Stimulated activated naive CD8-positive, alpha-beta T cell treated with anti-CD3 and anti-CD28 coated beads, Interleukin-15, Interleukin-2, amounts not matched to agents 100 ng/mL and 50 ng/mL, for 24 hours (primary cell): ENCODE measurements at regions not wholly inside any gene's neighbourhood (a gene's known extent, or its start where the extent isn't known, plus 50 kb on each side); places are given as distances from the start of the nearest gene placed in this dataset.
"Not testable (repeated sequence)": the region's sequence is repeated elsewhere in the genome, so short reads cannot be mapped to it uniquely, and the experiment has no call there.

Experiments
- H3K27ac Mint-ChIP-seq: one replicate; pipeline ENCODE4 v1.8.0; 2021; ENCODE audit warnings: mild to moderate bottlenecking, mixed read lengths
- H3K27me3 Mint-ChIP-seq: one replicate; pipeline ENCODE4 v1.8.0; 2021; ENCODE audit warnings: mixed read lengths
- H3K36me3 Mint-ChIP-seq: one replicate; pipeline ENCODE4 v1.8.0; 2021; ENCODE audit warnings: low read depth, mixed read lengths
- H3K4me1 Mint-ChIP-seq: one replicate; pipeline ENCODE4 v1.8.0; 2021; ENCODE audit warnings: low read depth, mixed read lengths
- H3K4me3 Mint-ChIP-seq: one replicate; pipeline ENCODE4 v1.8.0; 2021; ENCODE audit warnings: mild to moderate bottlenecking, mixed read lengths
- H3K9me3 Mint-ChIP-seq: one replicate; pipeline ENCODE4 v1.8.0; 2021; ENCODE audit warnings: mixed read lengths

GRCh38 chr11:69952229-69952975, 125.7 kb upstream of the ANO1 start:
- not testable (repeated sequence) for H3K36me3 Mint-ChIP-seq, H3K9me3 Mint-ChIP-seq, H3K4me3 Mint-ChIP-seq, H3K4me1 Mint-ChIP-seq, H3K27ac Mint-ChIP-seq, H3K27me3 Mint-ChIP-seq

- Mint-ChIP-seq H3K27me3 (peaks cover 4% of the 10 kb centered on the region), H3K36me3 (no peaks in the 10 kb centered on the region), H3K9me3 (no peaks in the 10 kb centered on the region), H3K4me3 (no peak overlapping the region), H3K4me1 (no peaks in the 10 kb centered on the region), H3K27ac (no peak overlapping the region)
These were observed 124.8 kb upstream of the ANO1 start for GRCh38 chr11:69953356-69953755.

GRCh38 chr11:69954756-69955155, 123.4 kb upstream of the ANO1 start:
- Mint-ChIP-seq H3K4me1 (no peaks in the 10 kb centered on the region), H3K9me3 (peaks cover under 1% of the 10 kb centered on the region), H3K4me3 (no peak overlapping the region), H3K27me3 (peaks cover 4% of the 10 kb centered on the region), H3K36me3 (no peaks in the 10 kb centered on the region), H3K27ac (no peak overlapping the region)

GRCh38 chr11:69956669-69957190, 121.4 kb upstream of the ANO1 start:
- no peaks in the 10 kb centered on the region for H3K4me1 Mint-ChIP-seq
- no peaks in the 10 kb centered on the region for H3K36me3 Mint-ChIP-seq
- H3K27me3 Mint-ChIP-seq: peaks cover 4% of the 10 kb centered on the region
- peaks cover 3% of the 10 kb centered on the region for H3K9me3 Mint-ChIP-seq
- no peak overlapping the region for H3K27ac Mint-ChIP-seq
- H3K4me3 Mint-ChIP-seq: no peak overlapping the region

- Mint-ChIP-seq H3K36me3 (no peaks in the 10 kb centered on the region), H3K9me3 (peaks cover 3% of the 10 kb centered on the region), H3K4me3 (no peak overlapping the region), H3K27me3 (peaks cover 4% of the 10 kb centered on the region), H3K4me1 (no peaks in the 10 kb centered on the region), H3K27ac (no peak overlapping the region)
These were observed 120.3 kb upstream of the ANO1 start for GRCh38 chr11:69957849-69958248.

- Mint-ChIP-seq H3K4me1 (no peaks in the 10 kb centered on the region), H3K9me3 (peaks cover 3% of the 10 kb centered on the region), H3K4me3 (no peak overlapping the region), H3K36me3 (no peaks in the 10 kb centered on the region), H3K27ac (no peak overlapping the region), H3K27me3 (peaks cover 4% of the 10 kb centered on the region)
These were observed 119.8 kb upstream of the ANO1 start for GRCh38 chr11:69958308-69958707.

GRCh38 chr11:69959461-69959860, 118.7 kb upstream of the ANO1 start:
- H3K4me1 Mint-ChIP-seq: no peaks in the 10 kb centered on the region
- no peak overlapping the region for H3K4me3 Mint-ChIP-seq
- peaks cover 4% of the 10 kb centered on the region for H3K27me3 Mint-ChIP-seq
- H3K36me3 Mint-ChIP-seq: no peaks in the 10 kb centered on the region
- H3K9me3 Mint-ChIP-seq: peaks cover 3% of the 10 kb centered on the region
- no peak overlapping the region for H3K27ac Mint-ChIP-seq

- Mint-ChIP-seq H3K36me3 (no peaks in the 10 kb centered on the region), H3K9me3 (peaks cover 3% of the 10 kb centered on the region), H3K4me3 (no peak overlapping the region), H3K27ac (no peak overlapping the region), H3K4me1 (no peaks in the 10 kb centered on the region), H3K27me3 (peaks cover 4% of the 10 kb centered on the region)
These were observed 116.4 kb upstream of the ANO1 start for GRCh38 chr11:69961738-69962137.

- no peak overlapping the region for H3K4me3 Mint-ChIP-seq
- no peak overlapping the region for H3K27ac Mint-ChIP-seq
- peaks cover 4% of the 10 kb centered on the region for H3K27me3 Mint-ChIP-seq
- no peaks in the 10 kb centered on the region for H3K4me1 Mint-ChIP-seq
- no peaks in the 10 kb centered on the region for H3K36me3 Mint-ChIP-seq
- H3K9me3 Mint-ChIP-seq: peaks cover 3% of the 10 kb centered on the region
These were observed 116.0 kb upstream of the ANO1 start for GRCh38 chr11:69962152-69962551.

GRCh38 chr11:69963533-69964246, 114.4 kb upstream of the ANO1 start:
- Mint-ChIP-seq H3K4me1 (no peaks in the 10 kb centered on the region), H3K27me3 (no peaks in the 10 kb centered on the region), H3K27ac (no peak overlapping the region), H3K4me3 (no peak overlapping the region), H3K36me3 (no peaks in the 10 kb centered on the region), H3K9me3 (peaks cover 3% of the 10 kb centered on the region)

- no peak overlapping the region for H3K27ac Mint-ChIP-seq
- no peaks in the 10 kb centered on the region for H3K4me1 Mint-ChIP-seq
These were observed 113.9 kb upstream of the ANO1 start for GRCh38 chr11:69964247-69964643.

GRCh38 chr11:69965821-69966582, 112.1 kb upstream of the ANO1 start:
- H3K4me3 Mint-ChIP-seq: no peak overlapping the region
- H3K36me3 Mint-ChIP-seq: no peaks in the 10 kb centered on the region
- no peak overlapping the region for H3K27ac Mint-ChIP-seq
- peaks cover 8% of the 10 kb centered on the region for H3K27me3 Mint-ChIP-seq
- peaks cover 10% of the 10 kb centered on the region for H3K4me1 Mint-ChIP-seq
- no peaks in the 10 kb centered on the region for H3K9me3 Mint-ChIP-seq

More at GRCh38 chr11:69964247-69964643, 113.9 kb upstream of the ANO1 start:
- Mint-ChIP-seq H3K27me3 (peaks cover 2% of the 10 kb centered on the region), H3K4me3 (no peak overlapping the region), H3K9me3 (peaks cover 3% of the 10 kb centered on the region), H3K36me3 (no peaks in the 10 kb centered on the region)

- Mint-ChIP-seq H3K27ac (no peak overlapping the region), H3K4me1 (peaks cover 10% of the 10 kb centered on the region), H3K4me3 (no peak overlapping the region), H3K27me3 (peaks cover 9% of the 10 kb centered on the region), H3K36me3 (no peaks in the 10 kb centered on the region), H3K9me3 (no peaks in the 10 kb centered on the region)
These were observed 111.6 kb upstream of the ANO1 start for GRCh38 chr11:69966583-69966835.

GRCh38 chr11:69966910-69967483, 111.1 kb upstream of the ANO1 start:
- Mint-ChIP-seq H3K36me3 (no peaks in the 10 kb centered on the region), H3K4me1 (peaks cover 10% of the 10 kb centered on the region), H3K27me3 (peaks cover 11% of the 10 kb centered on the region), H3K9me3 (no peaks in the 10 kb centered on the region), H3K27ac (no peak overlapping the region), H3K4me3 (no peak overlapping the region)

- no peaks in the 10 kb centered on the region for H3K36me3 Mint-ChIP-seq
- no peak overlapping the region for H3K4me3 Mint-ChIP-seq
- H3K27me3 Mint-ChIP-seq: peaks cover 11% of the 10 kb centered on the region
- H3K27ac Mint-ChIP-seq: no peak overlapping the region
- H3K4me1 Mint-ChIP-seq: peaks cover 14% of the 10 kb centered on the region
- no peaks in the 10 kb centered on the region for H3K9me3 Mint-ChIP-seq
These were observed 110.6 kb upstream of the ANO1 start for GRCh38 chr11:69967484-69967883.
